IMR-90 (cell line): ENCODE measurements at regions not wholly inside any gene's neighbourhood (a gene's known extent, or its start where the extent isn't known, plus 50 kb on each side); places are given as distances from the start of the nearest gene placed in this dataset.

ENCODE experiments used
- ATAC-seq: fragments of 200-7000 bp; cut with Tn5 transposase; 2 replicates; pipeline ENCODE4 v1.9.1; 2020; ENCODE audit warnings: low read depth, mild to moderate bottlenecking, moderate library complexity
- BruUV-seq: library from RNA; stranded (reverse); fragments of 400-500 nt; replicated peaks from 2 replicates; lab custom pipeline; 2021; lab: Mats Ljungman, UMichigan
- CTCF ChIA-PET: fragments of 300-600 bp; formaldehyde crosslinking; extraction: SDS; loops from one replicate; lab custom pipeline; 2021; ENCODE audit warnings: antibody characterized with exemption; lab: Yijun Ruan, JAX
- POLR2A ChIA-PET: fragments of 300-600 bp; sonication (Branson Sonifier 250); formaldehyde crosslinking; loops from one replicate; lab custom pipeline; 2022; ENCODE audit warnings: antibody characterized with exemption; ENCODE audit not compliant: unreplicated experiment; lab: Charles Lee
- DNase-seq: peaks from one replicate; pipeline ENCODE4 v3.0.0; 2013
- H2AFZ ChIP-seq: replicated peaks from 2 replicates; pipeline ENCODE3; 2013; ENCODE audit warnings: low read length, mild to moderate bottlenecking; ENCODE audit not compliant: poor library complexity
- H2AK5ac ChIP-seq: 2 replicates; pipeline ENCODE4 v1.6.1; 2013; ENCODE audit warnings: low read depth, low read length, inconsistent platforms
- H2AK9ac ChIP-seq: replicated peaks from 2 replicates; pipeline ENCODE3; 2013; ENCODE audit warnings: mild to moderate bottlenecking, low read depth, low read length, moderate library complexity; ENCODE audit not compliant: poor library complexity
- H2BK120ac ChIP-seq: 2 replicates; pipeline ENCODE4 v1.6.1; 2013; ENCODE audit warnings: low read depth, low read length, inconsistent platforms
- H2BK15ac ChIP-seq: 3 replicates; pipeline ENCODE4 v1.6.1; 2013; ENCODE audit warnings: low read depth, low read length, inconsistent platforms
- H2BK20ac ChIP-seq: 2 replicates; pipeline ENCODE4 v1.6.1; 2013; ENCODE audit warnings: low read depth, mild to moderate bottlenecking, inconsistent platforms, low read length, moderate library complexity
- H2BK5ac ChIP-seq: 2 replicates; pipeline ENCODE4 v1.6.1; 2013; ENCODE audit warnings: mild to moderate bottlenecking, low read depth, low read length, inconsistent platforms; ENCODE audit not compliant: poor library complexity, severe bottlenecking
- H3K14ac ChIP-seq: replicated peaks from 2 replicates; pipeline ENCODE4 v1.6.1; 2013; ENCODE audit warnings: low read depth, low read length, inconsistent platforms
- H3K18ac ChIP-seq: 2 replicates; pipeline ENCODE4 v1.6.1; 2013; ENCODE audit warnings: low read depth, low read length, control low read depth
- H3K23ac ChIP-seq: 2 replicates; pipeline ENCODE4 v1.6.1; 2013; ENCODE audit warnings: low read depth, low read length, inconsistent platforms
- H3K27ac ChIP-seq: 2 replicates; pipeline ENCODE4 v1.5.1; 2013; ENCODE audit warnings: mild to moderate bottlenecking, control low read depth, low read length; ENCODE audit not compliant: insufficient read depth
- H3K27me3 ChIP-seq: 2 replicates; pipeline ENCODE4 v1.6.1; 2013; ENCODE audit warnings: low read length; ENCODE audit not compliant: control insufficient read depth, insufficient read depth
- H3K36me3 ChIP-seq: 2 replicates; pipeline ENCODE4 v1.6.1; 2013; ENCODE audit warnings: low read length, mixed read lengths; ENCODE audit not compliant: control insufficient read depth, insufficient read depth
- H3K4ac ChIP-seq: 2 replicates; pipeline ENCODE4 v1.6.1; 2013; ENCODE audit warnings: low read depth, low read length, inconsistent platforms
- H3K4me1 ChIP-seq: 2 replicates; pipeline ENCODE4 v1.6.1; 2013; ENCODE audit warnings: low read length, mixed read lengths; ENCODE audit not compliant: control insufficient read depth, insufficient read depth
- H3K4me2 ChIP-seq: 2 replicates; pipeline ENCODE4 v1.6.1; 2013; ENCODE audit warnings: low read depth, mild to moderate bottlenecking, control low read depth, low read length, moderate library complexity
- H3K4me3 ChIP-seq: 2 replicates; pipeline ENCODE4 v1.5.1; 2013; ENCODE audit warnings: low read depth, mild to moderate bottlenecking, control low read depth, low read length, moderate library complexity; ENCODE audit not compliant: insufficient read depth
- H3K56ac ChIP-seq: 2 replicates; pipeline ENCODE4 v1.6.1; 2013; ENCODE audit warnings: low read length, inconsistent platforms; ENCODE audit not compliant: insufficient read depth; ENCODE audit errors: extremely low read depth
- H3K79me1 ChIP-seq, 2 experiments: 2 replicates each; pipeline ENCODE4 v1.6.1; 2013; ENCODE audit warnings: low read length in 2 of 2, inconsistent platforms in 1 of 2, low read depth in 1 of 2
- H3K9ac ChIP-seq: 2 replicates; pipeline ENCODE4 v1.6.1; 2013; ENCODE audit warnings: low read depth, low read length, control low read depth
- H3K9me1 ChIP-seq: 2 replicates; pipeline ENCODE4 v1.6.1; 2013; ENCODE audit warnings: low read length, inconsistent platforms; ENCODE audit not compliant: insufficient read depth
- H3K9me3 ChIP-seq: 2 replicates; pipeline ENCODE4 v1.6.1; 2013; ENCODE audit warnings: low read length; ENCODE audit not compliant: control insufficient read depth, insufficient read depth
- H4K20me1 ChIP-seq: 2 replicates; pipeline ENCODE4 v1.6.1; 2013; ENCODE audit warnings: low read length, inconsistent platforms; ENCODE audit not compliant: insufficient read depth
- H4K5ac ChIP-seq: 2 replicates; pipeline ENCODE4 v1.6.1; 2013; ENCODE audit warnings: mild to moderate bottlenecking, low read depth, low read length, control low read depth
- H4K8ac ChIP-seq, 2 experiments: 2 replicates each; pipeline ENCODE4 v1.6.1; 2013; ENCODE audit warnings: low read depth in 2 of 2, low read length in 2 of 2, control low read depth in 1 of 2, inconsistent platforms in 1 of 2
- H4K91ac ChIP-seq: 2 replicates; pipeline ENCODE4 v1.6.1; 2013; ENCODE audit warnings: low read depth, low read length, inconsistent platforms; ENCODE audit not compliant: insufficient read depth
- BHLHE40 ChIP-seq: fragments of 150-350 bp; IDR thresholded peaks from 2 replicates; pipeline ENCODE4 v1.6.1; 2016; ENCODE audit warnings: mild to moderate bottlenecking, low read depth, low read length
- CEBPB ChIP-seq: IDR thresholded peaks from 2 replicates; pipeline ENCODE4 v1.6.1; 2012; ENCODE audit warnings: low read depth, low read length, improper control_type of control experiment
- CHD1 ChIP-seq: IDR thresholded peaks from 2 replicates; pipeline ENCODE4 v1.6.1; 2012; ENCODE audit warnings: low read depth, low read length, improper control_type of control experiment
- CTCF ChIP-seq: conservative IDR thresholded peaks from 2 replicates; pipeline ENCODE4 v1.5.1; 2012; ENCODE audit warnings: mild to moderate bottlenecking, low read depth, low read length, improper control_type of control experiment
- FOS ChIP-seq: fragments of 150-350 bp; IDR thresholded peaks from 2 replicates; pipeline ENCODE4 v1.6.1; 2016; ENCODE audit warnings: low read depth, low read length
- MAFK ChIP-seq: IDR thresholded peaks from 2 replicates; pipeline ENCODE4 v1.6.1; 2012; ENCODE audit warnings: low read depth, low read length, improper control_type of control experiment
- MAZ ChIP-seq: IDR thresholded peaks from 2 replicates; pipeline ENCODE4 v1.6.1; 2012; ENCODE audit warnings: low read depth, mild to moderate bottlenecking, low read length, improper control_type of control experiment, moderate library complexity, borderline replicate concordance
- MXI1 ChIP-seq: IDR thresholded peaks from 2 replicates; pipeline ENCODE4 v1.6.1; 2012; ENCODE audit warnings: low read depth, mild to moderate bottlenecking, low read length, moderate library complexity, borderline replicate concordance
- NFE2L2 ChIP-seq: fragments of 150-350 bp; IDR thresholded peaks from 2 replicates; pipeline ENCODE4 v1.6.1; 2016; ENCODE audit warnings: low read depth, mild to moderate bottlenecking, low read length
- POLR2A ChIP-seq: IDR thresholded peaks from 2 replicates; pipeline ENCODE4 v1.6.1; 2012; ENCODE audit warnings: mild to moderate bottlenecking, low read depth, low read length
- RAD21 ChIP-seq: IDR thresholded peaks from 2 replicates; pipeline ENCODE4 v1.6.1; 2012; ENCODE audit warnings: low read length, improper control_type of control experiment
- RCOR1 ChIP-seq: IDR thresholded peaks from 2 replicates; pipeline ENCODE4 v1.6.1; 2012; ENCODE audit warnings: mild to moderate bottlenecking, low read length, improper control_type of control experiment; ENCODE audit not compliant: insufficient replicate concordance
- RFX5 ChIP-seq: IDR thresholded peaks from 2 replicates; pipeline ENCODE4 v1.8.0; 2012; ENCODE audit warnings: low read depth, mild to moderate bottlenecking, low read length, moderate library complexity
- SMC3 ChIP-seq: fragments of 150-350 bp; IDR thresholded peaks from 2 replicates; pipeline ENCODE4 v1.6.1; 2016; ENCODE audit warnings: low read depth, mild to moderate bottlenecking, antibody characterized with exemption, low read length, moderate library complexity
- USF2 ChIP-seq: fragments of 150-350 bp; IDR thresholded peaks from 2 replicates; pipeline ENCODE4 v1.6.1; 2017; ENCODE audit warnings: mild to moderate bottlenecking, antibody characterized with exemption, low read length, low read depth
- WGBS, 2 experiments: methylation state at CpG; one replicate each; pipeline versions ENCODE4 v1.1.5 to v1.1.7; 2013; ENCODE audit warnings: missing lambda C conversion rate in 2 of 2; ENCODE audit not compliant: insufficient read length in 1 of 2; ENCODE audit errors: extremely low coverage in 2 of 2; 5-methylcytosine and 5-hydroxymethylcytosine counted together
- dilution Hi-C: fragments of 300-500 bp; cut with HindIII; formaldehyde crosslinking; loops from one replicate; pipeline ENCODE4 v1.14.3; 2018; ENCODE audit warnings: low sequenced_read_pairs; ENCODE audit not compliant: unreplicated experiment
- in situ Hi-C: fragments of 300-500 bp; cut with MboI; formaldehyde crosslinking; loops from 3 replicates; pipeline ENCODE4 v1.14.3; 2019; ENCODE audit warnings: low sequenced_read_pairs, inconsistent platforms, mixed read lengths
- intact Hi-C: fragments of 100-400 bp; cut with micrococcal nuclease; formaldehyde crosslinking; loops from 2 replicates; pipeline ENCODE4 v1.10.0; 2022
- TF ChIP-seq, protein P1 (sequence below): fragments of 150-350 bp; IDR thresholded peaks from 2 replicates; pipeline ENCODE4 v1.6.1; 2016; ENCODE audit warnings: low read depth, mild to moderate bottlenecking, low read length, moderate library complexity, borderline replicate concordance

DNA sequence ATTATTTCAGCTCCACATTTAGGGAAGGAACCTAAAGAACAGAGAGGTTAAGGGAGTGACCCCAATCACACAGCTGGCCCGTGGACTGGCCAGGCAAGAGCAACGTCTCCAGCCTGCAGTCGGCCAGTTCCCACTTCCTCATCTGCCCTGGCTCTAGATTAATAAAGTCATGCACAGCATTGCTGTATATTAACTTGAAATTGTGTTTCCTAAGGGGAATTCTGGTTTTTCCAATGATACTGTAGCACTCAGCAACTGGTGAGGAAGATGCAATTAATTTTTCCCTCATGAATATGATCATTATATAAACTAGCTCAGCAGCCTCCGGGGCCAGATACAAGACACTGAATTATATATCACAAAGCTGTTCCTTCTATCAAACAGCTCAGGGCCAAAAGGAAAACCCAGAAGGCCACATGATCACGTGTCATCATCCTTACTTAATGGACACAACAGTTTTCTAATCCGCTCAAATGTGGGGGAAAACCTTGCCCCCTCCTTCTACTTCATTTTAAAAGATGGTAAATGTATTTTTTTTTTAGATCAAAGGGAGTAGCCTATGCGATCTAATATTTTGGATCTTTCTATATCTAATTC lies 295.3 kb upstream of the PRKCQ start:
- no CpG with 5 or more reads among the region's 7 CpGs for WGBS, 2 experiments
- no peak for DNase-seq

More for the DNA sequence above, 295.3 kb upstream of the PRKCQ start:
- dilution Hi-C loops (no loop called here), in situ Hi-C loops (no loop called here), intact Hi-C loops (no loop called here)
- H2BK120ac ChIP-seq: no peak overlapping the region
- H2BK15ac ChIP-seq: no peak overlapping the region
- H3K27me3 ChIP-seq: peaks cover 8% of the 10 kb centered on the region
- H3K9me1 ChIP-seq: no peaks in the 10 kb centered on the region
- no peak overlapping the region for H3K4ac ChIP-seq
- H4K20me1 ChIP-seq: no peaks in the 10 kb centered on the region
- no TSS peak for BruUV-seq
- H2AFZ ChIP-seq: no peak overlapping the region
- ChIA-PET POLR2A (no interaction called here), CTCF (interaction anchor here (1.2 kb wide), 1 partner anchor 24 kb away, joined by 4 read pairs; no protein-coding TSS in a partner anchor)
- H2BK5ac ChIP-seq: no peak overlapping the region
- H4K5ac ChIP-seq: no peak overlapping the region
- H4K8ac ChIP-seq: no peak overlapping the region
- no peaks in the 10 kb centered on the region for H3K79me1 ChIP-seq
- H4K91ac ChIP-seq: no peak overlapping the region
- H2AK9ac ChIP-seq: no peak overlapping the region
- peaks cover 2% of the 10 kb centered on the region; the same call in 1 of the 2 replicates for H3K4me1 ChIP-seq
- H2AK5ac ChIP-seq: no peak overlapping the region
- no peak for ATAC-seq
- no peak overlapping the region for H3K56ac ChIP-seq
- no peaks in the 10 kb centered on the region for H3K9me3 ChIP-seq
- TF ChIP-seq RFX5 (no peak), MXI1 (no peak), BHLHE40 (no peak), NFE2L2 (no peak), CHD1 (no peak), CTCF (no peak), MAZ (no peak), RCOR1 (no peak), MAFK (no peak), POLR2A (no peak), FOS (no peak), SMC3 (no peak), USF2 (no peak), RAD21 (no peak), CEBPB (no peak)
- TF ChIP-seq, protein P1, sequence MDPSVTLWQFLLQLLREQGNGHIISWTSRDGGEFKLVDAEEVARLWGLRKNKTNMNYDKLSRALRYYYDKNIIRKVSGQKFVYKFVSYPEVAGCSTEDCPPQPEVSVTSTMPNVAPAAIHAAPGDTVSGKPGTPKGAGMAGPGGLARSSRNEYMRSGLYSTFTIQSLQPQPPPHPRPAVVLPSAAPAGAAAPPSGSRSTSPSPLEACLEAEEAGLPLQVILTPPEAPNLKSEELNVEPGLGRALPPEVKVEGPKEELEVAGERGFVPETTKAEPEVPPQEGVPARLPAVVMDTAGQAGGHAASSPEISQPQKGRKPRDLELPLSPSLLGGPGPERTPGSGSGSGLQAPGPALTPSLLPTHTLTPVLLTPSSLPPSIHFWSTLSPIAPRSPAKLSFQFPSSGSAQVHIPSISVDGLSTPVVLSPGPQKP: no peak
- H3K9ac ChIP-seq: no peak overlapping the region
- no peak overlapping the region; the same call in 1 of the 2 replicates for H3K4me2 ChIP-seq
- no peak overlapping the region for H3K18ac ChIP-seq
- no peak overlapping the region for H3K14ac ChIP-seq
- no peak overlapping the region for H3K4me3 ChIP-seq
- H3K23ac ChIP-seq: no peak overlapping the region
- H3K36me3 ChIP-seq: no peaks in the 10 kb centered on the region
- H2BK20ac ChIP-seq: no peak overlapping the region
- no peak overlapping the region for H3K27ac ChIP-seq
